Stimulated activated CD4-positive, alpha-beta T cell treated with anti-CD3 and anti-CD28 coated beads, TNF-alpha, amount 100 ng/mL, for 1 hour (primary cell): ENCODE measurements at regions not wholly inside any gene's neighbourhood (a gene's known extent, or its start where the extent isn't known, plus 50 kb on each side); places are given as distances from the start of the nearest gene placed in this dataset.

ENCODE experiments used
- DNase-seq, 3 donors: peaks; one replicate each; pipeline ENCODE4 v3.0.0-alpha.2; 2020; ENCODE audit warnings: low read depth in 3 of 3, low spot score in 1 of 3

- DNase-seq, result no peak
Observed at GRCh38 chr5:175195698-175196656, 248.0 kb downstream of the DRD1 start.

GRCh38 chr5:175181331-175181730, 262.7 kb downstream of the DRD1 start:
- DNase-seq, result no peak

- DNase-seq, result no peak
Observed at GRCh38 chr5:175170899-175171298, 273.1 kb downstream of the DRD1 start.

- DNase-seq, result no peak
Observed at GRCh38 chr5:175168882-175169507, 275.0 kb downstream of the DRD1 start.

- DNase-seq, result no peak
Observed at GRCh38 chr5:175166026-175166425, 278.0 kb downstream of the DRD1 start.

GRCh38 chr5:175163586-175164275, 280.3 kb downstream of the DRD1 start:
- DNase-seq, result no peak

- DNase-seq, result no peak
Observed at GRCh38 chr5:175162036-175162435, 281.9 kb downstream of the DRD1 start.

- no peak for DNase-seq
Observed at GRCh38 chr5:175159956-175160355, 284.0 kb downstream of the DRD1 start.

GRCh38 chr5:175148636-175149172, 295.3 kb downstream of the DRD1 start:
- DNase-seq, result no peak

- no peak for DNase-seq
Observed at GRCh38 chr5:175146733-175147132, 297.2 kb downstream of the DRD1 start.

GRCh38 chr5:175141421-175141820, 302.6 kb downstream of the DRD1 start:
- no peak for DNase-seq

GRCh38 chr5:175133185-175133584, 310.8 kb downstream of the DRD1 start:
- DNase-seq, result no peak

- no peak for DNase-seq
Observed at GRCh38 chr5:175131432-175131831, 312.6 kb downstream of the DRD1 start.

- no peak for DNase-seq
Observed at GRCh38 chr5:175129619-175130018, 314.4 kb downstream of the DRD1 start.

- no peak for DNase-seq
Observed at GRCh38 chr5:175129121-175129520, 314.9 kb downstream of the DRD1 start.

- no peak for DNase-seq
Observed at GRCh38 chr5:175124821-175125220, 319.2 kb downstream of the DRD1 start.

- no peak for DNase-seq
Observed at GRCh38 chr5:175124251-175124813, 319.6 kb downstream of the DRD1 start.

- no peak for DNase-seq
Observed at GRCh38 chr5:175123542-175123941, 320.4 kb downstream of the DRD1 start.

GRCh38 chr5:175121457-175121856, 322.5 kb downstream of the DRD1 start:
- DNase-seq, result no peak

GRCh38 chr5:175120412-175120811, 323.6 kb downstream of the DRD1 start:
- no peak for DNase-seq

GRCh38 chr5:175118700-175119309, 325.2 kb downstream of the DRD1 start:
- no peak for DNase-seq
